Left renal pelvis (tissue), 4 donors: ENCODE measurements at regions not wholly inside any gene's neighbourhood (a gene's known extent, or its start where the extent isn't known, plus 50 kb on each side); places are given as distances from the start of the nearest gene placed in this dataset.
"Not testable (repeated sequence)": the region's sequence is repeated elsewhere in the genome, so short reads cannot be mapped to it uniquely, and the experiment has no call there.

Experiments used
- DNase-seq, 4 donors: peaks; one replicate each; pipeline ENCODE4 v3.0.0-alpha.2; 2013; ENCODE audit warnings: low read depth in 4 of 4, low spot score in 3 of 4

DNA sequence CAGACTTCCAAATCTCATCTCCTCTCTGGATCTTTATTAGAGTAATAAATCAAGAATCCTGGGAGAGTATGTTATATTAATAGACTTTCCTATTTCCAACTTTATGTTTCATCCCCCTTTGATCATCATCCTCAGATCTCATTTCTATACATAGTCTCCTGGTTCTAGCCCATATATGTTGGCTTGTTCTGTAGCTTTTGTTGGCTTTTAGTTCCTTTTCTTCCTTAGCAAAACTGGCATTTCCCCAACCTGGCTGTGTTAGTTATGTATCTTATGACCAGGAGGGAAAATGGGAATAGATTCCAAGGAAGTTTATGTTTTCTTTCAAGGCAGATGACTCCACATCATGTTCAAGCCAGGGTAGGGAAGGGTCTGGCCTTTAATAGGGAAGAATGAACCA is 2464.5 kb downstream of the PCDH9 start:
- no peak for DNase-seq

DNA sequence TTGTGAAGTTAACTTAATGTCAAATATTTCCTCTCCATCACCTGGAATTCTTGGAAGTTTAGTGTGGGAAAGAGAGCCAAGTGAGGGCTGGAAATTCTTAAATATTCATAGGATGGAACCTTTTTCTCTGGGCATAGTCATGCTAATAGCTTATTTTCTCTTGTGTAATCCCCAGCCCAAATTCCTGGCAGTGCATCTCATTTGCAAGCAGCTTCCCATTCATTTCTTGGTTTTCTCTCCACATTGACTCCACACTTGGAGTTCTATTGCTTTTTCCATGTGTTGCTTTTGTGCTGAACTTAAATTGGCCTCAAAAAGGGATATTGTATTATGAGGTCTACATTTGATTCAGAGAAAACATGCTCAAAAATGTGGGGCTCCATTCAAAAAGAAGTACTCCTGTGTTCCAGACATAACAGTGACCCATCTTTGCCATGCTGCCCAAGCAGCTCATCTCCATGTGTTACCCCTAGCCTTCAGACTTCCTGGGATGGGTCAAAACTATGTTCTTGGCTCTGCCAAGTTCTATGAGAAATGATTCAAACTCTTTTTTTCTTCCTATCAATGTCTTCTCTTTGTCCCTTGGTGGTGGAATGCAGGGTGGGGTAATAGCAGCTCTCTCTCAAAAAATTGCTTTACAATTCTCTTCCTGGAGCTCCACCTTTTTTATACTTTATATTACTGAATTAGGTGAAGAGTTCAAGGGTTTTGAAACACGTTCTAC is 2471.5 kb downstream of the PCDH9 start:
- DNase-seq, result no peak

DNA sequence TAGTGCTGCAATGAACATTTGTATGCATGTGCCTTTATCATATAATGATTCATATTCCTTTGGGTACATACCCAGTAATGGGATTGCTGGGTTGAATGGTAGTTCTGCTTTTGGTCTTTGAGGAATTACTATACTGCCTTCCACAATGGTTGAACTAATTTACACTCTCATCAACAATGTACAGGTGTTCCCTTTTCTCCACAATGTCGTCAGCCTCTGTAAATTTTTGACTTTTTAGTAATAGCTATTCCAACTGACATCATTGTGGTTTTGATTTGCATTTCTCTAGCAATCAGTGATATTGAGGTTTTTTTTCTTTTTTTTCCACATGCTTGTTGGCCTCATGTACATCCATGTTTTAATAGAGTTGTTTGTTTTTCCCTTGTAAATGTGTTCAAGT is 2473.5 kb downstream of the PCDH9 start:
- no peak for DNase-seq

DNA sequence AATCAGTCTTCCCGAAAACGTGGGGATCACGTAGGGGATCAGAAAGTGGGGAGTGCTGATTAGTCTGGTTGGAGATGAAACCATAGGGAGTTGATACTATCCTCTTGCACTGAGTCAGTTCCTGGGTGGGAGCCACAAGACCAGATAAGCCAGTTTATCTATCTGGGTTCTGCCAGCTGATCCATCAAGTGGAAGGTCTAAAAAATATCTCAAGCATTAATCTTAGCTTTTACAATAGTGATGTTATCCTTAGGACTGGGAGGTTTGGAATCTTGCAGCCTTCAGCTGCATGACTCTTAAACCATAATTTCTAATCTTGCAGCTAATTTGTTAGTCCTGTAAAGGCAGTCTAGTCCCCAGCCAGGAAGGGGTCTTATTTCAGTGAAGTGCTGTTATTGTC is 2474.2 kb downstream of the PCDH9 start:
- no peak for DNase-seq

DNA sequence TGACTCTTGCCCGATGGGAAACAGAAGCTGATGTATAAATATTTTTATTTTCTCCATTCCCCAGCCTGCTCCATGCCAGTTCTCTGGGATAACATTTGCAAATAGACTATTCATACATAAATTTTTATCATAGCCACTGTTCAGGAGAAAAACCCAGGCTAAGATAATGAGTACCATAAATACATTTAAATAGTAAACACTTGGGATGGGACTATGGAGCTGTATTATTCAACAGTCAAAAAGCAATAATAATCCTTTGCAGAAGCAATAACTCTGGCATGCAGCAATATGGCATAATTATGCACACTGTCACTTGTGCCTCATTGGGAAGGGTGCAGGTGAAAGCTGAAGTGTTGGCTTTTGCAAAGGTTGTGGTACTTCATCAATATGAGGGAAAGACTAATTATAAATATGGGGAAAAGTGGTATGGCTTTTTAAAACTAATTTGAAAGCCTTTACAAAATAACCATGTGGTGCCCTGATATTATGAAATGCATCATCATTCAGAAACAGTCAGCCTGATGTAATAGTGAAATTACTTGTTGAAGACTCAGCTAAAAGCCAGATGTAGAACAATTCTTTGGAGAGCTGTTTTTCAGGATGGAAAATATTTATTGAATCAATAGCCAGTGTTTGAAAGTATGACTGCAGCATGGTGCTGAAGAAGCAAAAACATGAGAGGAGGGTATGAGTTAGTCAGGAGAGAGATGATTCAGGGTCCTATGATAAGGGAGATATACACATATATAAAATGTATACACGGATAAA is 2476.7 kb downstream of the PCDH9 start:
- no peak for DNase-seq

DNA sequence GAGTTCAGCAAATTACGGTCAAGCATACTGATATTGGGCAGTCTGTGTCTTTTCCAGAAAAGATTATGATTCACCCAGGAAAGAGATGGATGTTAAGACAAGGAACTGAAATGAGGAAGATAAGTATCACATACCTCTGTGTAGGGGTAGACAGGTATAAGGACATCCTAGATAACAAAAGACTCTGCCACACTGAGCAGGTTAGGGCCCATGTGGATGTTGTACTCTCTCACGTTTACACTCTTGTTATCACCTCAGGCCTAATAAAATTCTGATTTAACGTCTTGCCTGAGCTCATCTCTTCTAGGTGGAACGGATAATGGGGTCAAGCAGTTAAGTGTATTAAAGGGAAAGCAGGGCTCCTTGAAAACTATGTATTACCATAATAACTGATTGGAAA is 2480.8 kb downstream of the PCDH9 start:
- DNase-seq, result no peak

DNA sequence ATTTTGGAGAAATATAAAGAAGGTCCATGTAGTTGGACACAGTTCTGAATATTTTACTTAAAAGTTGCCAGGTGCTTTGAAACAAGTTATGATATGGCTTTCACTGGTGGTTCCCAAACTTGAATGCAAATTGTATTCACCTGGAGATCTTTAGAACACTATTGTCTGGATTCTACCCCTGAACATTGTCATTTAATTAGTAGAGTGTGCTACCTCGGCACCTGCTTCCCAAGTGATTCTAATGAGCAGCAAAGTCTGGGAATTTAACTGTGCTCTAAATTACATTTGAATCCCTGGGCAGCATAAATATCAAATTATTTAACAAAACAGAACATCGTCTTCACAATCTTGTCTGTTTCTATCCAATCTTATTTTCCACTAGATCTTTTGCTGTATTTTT is 2483.3 kb downstream of the PCDH9 start:
- DNase-seq, result no peak

DNA sequence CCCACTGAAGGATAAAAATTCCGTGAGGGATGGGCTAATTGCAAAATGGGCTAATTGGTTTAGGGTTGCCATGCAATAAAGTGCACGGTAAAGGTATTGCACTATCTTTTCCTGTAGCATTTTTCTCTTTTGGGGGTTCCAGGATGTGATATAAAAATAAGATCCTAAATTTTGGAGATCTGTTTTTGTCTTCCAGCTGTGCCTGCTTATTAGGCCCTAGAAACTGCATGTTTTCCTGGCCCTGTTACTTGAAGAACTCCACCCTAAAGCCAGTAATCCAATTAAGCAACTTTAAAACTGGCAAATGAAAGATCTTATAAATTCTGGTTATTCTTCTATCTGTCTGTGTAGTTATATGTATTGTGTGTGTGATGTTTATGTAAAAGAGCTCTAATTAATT is 2489.6 kb downstream of the PCDH9 start:
- DNase-seq, result no peak

DNA sequence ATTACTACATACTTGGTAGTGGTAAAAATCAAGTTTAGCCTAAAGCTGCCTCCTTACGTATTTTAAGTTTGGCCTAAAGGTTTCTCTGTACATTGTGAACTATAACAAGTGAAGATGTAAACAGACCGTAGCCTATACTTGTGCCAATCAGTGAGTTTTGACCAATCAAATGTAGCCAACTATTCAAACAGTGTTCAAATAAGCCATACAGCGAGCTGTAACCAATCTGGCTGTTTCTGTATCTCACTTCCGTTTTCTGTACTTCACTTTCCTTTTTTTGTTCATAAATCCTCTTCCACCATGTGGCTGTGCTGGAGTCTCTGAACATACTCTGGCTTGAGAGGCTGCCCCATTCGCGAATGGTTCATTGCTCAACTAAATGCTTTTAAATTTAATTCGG is 2504.6 kb downstream of the PCDH9 start:
- DNase-seq, result no peak

DNA sequence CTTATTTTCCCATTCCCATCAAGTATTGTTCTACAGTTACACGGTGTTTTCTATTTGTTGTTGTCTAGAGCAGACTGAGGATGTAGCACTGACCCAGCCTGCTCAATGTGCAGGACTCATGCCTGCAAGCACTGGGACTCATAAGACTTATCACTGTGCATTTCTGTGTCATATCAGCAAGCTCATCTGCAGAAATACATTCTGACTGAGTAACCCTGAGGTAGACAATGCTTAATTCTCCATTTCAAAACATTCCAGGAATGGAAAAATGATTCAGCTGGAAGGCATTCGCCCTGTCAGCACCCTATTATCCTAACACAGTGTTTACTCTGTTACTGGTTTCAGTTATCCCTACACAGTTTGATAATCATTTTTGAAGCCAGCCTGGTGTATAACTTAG is 2506.4 kb downstream of the PCDH9 start:
- no peak for DNase-seq

DNA sequence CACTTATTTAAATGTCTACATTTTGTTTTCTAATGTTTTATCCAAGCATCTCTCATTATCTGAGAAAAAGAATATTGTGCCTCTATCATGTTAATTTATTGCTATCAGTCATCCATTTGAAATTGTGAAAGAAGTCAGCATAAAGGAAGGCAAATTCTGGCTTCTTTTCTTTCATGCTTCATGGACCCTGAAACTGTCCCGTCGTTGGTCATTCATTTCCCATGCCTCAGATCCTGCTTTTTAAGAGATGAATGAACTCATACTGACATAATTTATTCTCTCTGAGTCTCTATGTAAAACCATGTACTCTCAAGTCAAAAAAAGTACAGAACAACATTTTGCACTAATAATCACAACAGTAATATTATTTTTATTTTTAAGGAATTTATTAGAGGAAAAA is 2512.0 kb downstream of the PCDH9 start:
- no peak for DNase-seq

DNA sequence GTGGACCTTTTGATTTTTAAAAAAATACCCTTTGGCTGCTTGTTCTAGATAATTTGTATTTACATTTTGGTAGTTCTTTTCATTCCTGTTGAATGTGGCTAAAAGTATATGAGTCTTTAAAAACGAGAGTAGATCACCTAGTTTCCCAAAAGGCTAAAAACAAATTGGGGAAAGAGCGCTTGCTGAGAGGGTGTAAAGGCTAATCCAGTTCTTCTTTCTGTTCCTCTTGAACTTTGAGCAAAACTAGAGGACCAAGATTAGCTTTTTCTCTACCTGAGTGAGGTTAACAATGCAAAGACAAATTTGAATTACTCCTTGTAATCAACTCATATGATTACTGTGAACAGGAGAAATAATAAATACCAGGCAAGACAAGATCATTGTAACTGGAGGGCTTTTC is 2513.2 kb downstream of the PCDH9 start:
- no peak for DNase-seq

DNA sequence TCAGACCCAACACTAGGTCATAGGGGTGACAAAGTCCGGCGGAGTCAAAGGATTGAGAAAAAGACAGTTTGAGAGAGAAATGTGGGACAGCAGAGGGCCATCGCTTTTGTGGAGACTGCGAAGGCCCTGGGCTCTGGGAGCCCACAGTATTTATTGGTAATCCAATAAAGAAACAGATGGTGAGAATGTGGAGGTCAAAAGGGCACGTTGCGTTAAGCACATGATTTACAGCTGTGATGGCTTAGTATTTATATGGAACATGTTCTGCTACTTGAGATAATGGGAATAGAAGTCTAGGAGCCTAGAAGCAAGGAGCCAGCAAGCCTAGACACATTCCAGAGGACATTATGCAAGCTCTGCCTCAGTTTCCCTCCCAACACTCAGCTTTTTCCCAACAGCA is 2521.1 kb downstream of the PCDH9 start:
- no peak for DNase-seq

DNA sequence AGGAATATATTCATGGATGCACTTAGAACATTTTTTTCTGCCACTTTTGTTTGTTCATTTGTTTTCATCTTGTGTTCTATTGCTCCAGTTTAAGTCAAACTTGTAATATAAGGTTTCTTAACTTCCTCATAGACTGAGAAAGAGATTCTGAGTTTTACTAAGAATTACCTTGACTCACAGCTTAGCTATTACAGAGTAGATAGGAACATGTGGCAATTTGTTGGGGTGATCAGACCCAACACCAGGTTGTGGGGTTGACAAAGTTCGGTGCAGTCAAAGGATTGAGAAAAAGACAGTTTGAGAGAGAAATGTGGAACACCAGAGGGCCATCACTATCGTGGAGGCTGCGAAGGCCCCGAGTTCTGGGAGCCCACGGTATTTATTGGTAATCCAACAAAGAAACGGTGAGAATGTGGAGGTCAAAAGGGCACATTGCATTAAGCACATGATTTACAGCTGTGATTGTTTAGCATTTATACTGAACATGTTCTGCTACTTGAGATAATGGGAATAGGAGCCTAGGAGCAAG is 2526.0 kb downstream of the PCDH9 start:
- no peak for DNase-seq

DNA sequence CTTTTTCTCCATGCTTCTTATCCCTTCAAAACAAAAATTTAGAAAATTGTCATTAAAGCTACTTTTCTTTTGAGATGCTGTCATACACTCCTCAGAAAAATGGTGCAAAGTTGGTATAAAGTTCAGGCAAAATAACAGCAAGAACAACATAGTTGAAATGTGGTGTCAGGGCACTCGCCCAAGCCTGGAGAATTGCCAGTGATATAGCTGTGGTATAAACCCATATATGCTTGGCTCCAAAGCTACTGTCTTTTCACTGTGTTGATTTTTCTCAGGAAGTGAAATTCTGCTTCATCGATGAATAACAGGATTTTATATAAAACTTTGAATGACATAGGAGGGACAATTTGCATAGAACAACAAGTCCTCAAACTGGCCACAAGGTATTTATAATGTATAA is 2532.9 kb downstream of the PCDH9 start:
- no peak for DNase-seq

DNA sequence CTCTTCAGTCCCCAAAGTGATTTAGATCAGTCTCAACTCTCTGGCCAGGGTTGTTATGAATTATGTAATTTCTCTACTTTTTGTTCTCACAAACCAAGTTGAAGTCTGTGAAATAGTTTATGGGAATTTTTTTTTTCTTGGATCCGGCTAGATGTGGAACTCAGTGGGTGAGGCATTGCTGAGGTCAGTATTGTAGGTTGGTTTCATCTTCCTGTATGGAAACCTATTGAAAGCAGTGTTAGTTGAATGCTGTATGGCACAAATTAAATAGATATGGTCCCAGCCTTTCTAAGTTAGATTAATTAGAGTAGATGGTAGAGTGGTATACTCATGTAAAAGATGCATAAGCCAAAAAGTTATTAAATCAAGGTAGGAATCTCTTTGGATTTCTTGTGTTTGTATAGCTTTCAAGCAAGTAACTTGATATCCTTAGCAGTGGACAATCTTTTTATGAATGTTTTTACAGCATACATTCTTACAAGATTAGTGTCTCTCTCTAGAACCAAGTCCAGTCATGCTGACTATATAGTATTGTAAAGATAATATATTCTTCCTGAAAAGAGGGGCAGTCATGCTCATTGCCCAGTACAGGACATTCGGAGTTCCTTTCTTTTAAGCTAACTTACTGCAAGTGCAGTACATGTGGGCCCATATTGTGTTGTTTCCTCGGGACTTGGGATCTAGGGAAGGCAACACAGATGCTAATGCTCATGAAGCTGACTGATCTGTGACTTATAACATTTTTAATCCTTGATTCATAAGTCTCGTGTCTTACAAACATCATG is 2541.1 kb downstream of the PCDH9 start:
- no peak for DNase-seq

DNA sequence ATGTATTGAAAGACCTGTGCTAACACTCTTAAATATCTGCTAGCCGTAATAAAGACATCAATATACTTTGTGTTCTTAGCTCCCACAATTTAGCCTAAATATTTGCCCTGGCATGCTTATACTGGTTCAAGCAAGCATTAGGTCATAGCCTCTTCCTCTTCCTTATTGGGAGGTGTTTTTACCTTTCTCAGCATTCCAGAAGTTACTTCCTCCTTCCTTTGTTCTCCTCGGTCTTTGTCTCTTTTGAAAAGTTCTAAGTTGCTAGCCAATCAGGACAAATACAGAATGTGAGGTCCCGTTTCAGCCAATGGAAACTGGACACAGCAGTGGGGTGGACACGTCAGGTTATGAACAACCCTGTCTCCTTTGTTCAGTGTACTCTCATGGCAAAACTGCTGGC is 2543.6 kb downstream of the PCDH9 start:
- not testable (repeated sequence) for DNase-seq

DNA sequence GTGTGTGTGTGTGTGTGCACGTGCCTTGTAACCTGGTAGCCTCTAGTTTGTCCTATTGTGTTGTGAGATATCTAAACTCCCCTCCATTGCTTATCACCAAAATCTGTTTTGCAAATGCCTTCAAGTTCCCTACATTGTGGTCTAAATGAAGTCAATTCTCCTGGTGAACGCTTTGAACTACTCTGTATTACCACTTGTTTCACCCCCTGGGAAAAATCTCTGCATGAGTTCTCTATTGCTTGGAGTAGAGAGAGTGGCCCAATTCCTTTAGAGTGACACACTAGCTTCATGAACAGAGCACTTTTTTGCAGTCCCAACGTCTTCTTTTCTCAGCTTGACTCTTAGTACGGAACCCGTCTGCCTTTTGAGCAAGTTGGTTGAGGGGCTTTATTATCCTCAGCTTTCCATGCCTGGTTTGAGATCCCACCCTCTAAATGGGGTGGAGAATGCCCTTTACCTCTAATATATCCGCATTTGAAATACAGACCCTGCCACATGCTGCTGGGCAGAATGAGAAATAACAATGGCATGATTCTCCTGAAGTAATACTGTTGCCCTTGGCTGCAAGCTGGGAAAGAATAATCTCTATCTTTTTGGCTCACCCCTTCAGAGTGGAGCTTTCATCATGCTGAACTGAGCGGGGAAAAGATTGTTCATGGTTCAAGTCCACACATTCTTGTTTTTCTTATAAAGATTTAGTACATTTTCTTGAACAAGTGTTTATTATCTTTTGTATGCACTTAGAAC is 2545.3 kb downstream of the PCDH9 start:
- no peak for DNase-seq

DNA sequence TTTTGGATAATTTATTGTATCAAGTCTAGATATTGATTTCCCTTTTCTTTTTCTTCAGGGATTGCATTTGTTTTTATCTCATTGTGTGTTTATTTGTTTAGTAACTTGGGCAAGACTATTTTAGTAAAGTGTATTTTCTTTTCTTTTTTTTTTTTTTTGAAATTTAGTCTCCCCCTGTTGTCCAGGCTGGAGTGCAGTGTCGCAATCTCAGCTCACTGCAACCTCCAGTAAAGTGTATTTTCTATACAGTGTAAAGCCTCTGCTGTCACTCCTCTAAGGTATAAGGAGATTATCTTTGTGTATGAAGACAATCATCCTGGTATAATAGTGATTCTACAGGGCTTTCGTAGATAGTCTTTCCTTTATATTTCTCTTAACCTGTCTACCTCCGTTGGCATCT is 2546.0 kb downstream of the PCDH9 start:
- no peak for DNase-seq

DNA sequence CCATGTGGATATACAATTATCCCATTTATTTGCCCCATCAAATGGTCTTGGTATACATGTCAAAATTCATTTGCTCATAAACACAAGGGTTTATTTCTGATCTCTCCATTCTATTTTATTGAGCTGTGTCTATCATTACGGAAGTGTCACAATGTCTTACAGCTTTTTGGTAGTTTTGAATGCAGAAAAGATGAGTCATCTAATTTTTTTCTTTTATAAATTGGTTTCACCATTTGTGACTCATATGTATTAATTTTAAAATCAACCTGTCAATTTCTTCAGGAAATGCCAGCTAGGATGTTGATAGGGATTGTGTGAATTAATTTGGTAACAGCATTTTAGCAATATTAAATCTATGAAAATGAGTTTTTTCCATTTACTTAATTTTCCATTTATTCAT is 2549.4 kb downstream of the PCDH9 start:
- no peak for DNase-seq
